Hepatocyte (in vitro differentiated cells): ENCODE measurements at regions not wholly inside any gene's neighbourhood (a gene's known extent, or its start where the extent isn't known, plus 50 kb on each side); places are given as distances from the start of the nearest gene placed in this dataset.

Experiments
- CTCF ChIP-seq: fragments of 200-600 bp; sonication (generic); IDR thresholded peaks from 2 replicates; pipeline ENCODE4 v1.5.1; 2016; ENCODE audit warnings: antibody characterized with exemption, mild to moderate bottlenecking; ENCODE audit not compliant: poor library complexity
- EZH2phosphoT487 ChIP-seq: fragments of 200-600 bp; sonication (generic); IDR thresholded peaks from one replicate; pipeline ENCODE4 v1.6.1; 2018; ENCODE audit warnings: antibody characterized with exemption, mild to moderate bottlenecking, low read depth, moderate library complexity; ENCODE audit not compliant: unreplicated experiment, severe bottlenecking

GRCh38 chr6:86619428-86619827, 317.9 kb upstream of the HTR1E start:
- TF ChIP-seq CTCF (no peak), EZH2phosphoT487 (no peak)
